Ureter (tissue), 1 donor: ENCODE measurements at regions not wholly inside any gene's neighbourhood (a gene's known extent, or its start where the extent isn't known, plus 50 kb on each side); places are given as distances from the start of the nearest gene placed in this dataset.

Experiments
- DNase-seq: peaks from one replicate; pipeline ENCODE4 v3.0.0-alpha.2; 2020; ENCODE audit warnings: low spot score
- donor health status: DM: yes; HTN: yes; CAD: no.

DNA sequence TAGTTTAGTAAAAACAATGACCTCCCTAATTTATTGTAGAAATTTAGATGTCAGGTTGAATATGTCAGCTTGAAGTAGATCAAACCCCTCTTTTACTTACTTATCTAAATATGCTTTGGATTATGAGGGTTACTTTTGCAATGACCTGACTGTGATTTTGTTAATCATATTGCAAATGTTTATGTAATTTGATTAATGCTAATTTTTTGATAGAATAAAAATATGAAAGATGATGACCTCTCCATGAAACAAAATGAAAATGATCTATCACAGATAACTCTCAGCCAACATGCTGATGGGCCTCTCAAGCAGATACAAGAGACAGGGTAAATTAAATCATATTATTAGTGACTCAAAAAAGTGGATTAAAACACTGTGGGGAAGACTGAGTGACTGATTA is 131.0 kb downstream of the CEP57L1 start:
- no peak for DNase-seq

DNA sequence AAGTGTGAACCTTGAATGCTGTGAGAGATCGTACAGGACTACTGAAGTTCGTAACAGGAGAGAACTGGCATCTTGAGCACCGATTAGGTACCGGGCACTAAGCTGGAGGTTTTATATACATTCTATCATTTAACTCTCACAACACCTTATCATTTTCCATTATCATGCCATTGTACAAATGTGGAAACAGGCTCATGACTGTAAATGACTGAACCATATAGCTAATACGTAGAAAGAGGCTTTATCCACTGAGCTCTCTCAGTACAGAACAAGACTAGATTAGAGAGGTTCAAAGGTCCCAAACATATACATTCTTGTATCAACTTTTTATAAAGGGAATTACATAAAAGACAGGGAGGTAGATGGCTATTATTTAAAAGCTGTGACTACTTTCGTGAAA is 130.6 kb downstream of the CEP57L1 start:
- DNase-seq = no peak

DNA sequence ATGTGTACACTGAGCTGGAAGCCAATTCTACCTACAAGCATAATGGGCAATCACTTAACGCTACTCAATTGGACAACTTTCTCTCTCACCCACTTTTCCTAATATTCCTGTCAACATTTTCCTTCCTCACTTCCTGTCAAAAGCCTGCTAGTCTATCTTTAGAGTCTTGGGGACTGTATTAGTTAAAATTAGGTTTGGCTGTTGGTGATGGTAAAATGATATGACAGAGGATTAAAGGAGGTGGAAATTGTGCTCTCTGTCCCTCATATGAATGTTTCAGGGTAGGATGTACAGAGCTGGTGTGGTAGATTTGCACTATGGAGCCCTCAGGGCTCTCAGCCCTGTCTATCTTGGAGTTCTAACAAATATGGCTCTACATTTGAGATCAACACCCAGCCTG is 129.7 kb downstream of the CEP57L1 start:
- DNase-seq = no peak

DNA sequence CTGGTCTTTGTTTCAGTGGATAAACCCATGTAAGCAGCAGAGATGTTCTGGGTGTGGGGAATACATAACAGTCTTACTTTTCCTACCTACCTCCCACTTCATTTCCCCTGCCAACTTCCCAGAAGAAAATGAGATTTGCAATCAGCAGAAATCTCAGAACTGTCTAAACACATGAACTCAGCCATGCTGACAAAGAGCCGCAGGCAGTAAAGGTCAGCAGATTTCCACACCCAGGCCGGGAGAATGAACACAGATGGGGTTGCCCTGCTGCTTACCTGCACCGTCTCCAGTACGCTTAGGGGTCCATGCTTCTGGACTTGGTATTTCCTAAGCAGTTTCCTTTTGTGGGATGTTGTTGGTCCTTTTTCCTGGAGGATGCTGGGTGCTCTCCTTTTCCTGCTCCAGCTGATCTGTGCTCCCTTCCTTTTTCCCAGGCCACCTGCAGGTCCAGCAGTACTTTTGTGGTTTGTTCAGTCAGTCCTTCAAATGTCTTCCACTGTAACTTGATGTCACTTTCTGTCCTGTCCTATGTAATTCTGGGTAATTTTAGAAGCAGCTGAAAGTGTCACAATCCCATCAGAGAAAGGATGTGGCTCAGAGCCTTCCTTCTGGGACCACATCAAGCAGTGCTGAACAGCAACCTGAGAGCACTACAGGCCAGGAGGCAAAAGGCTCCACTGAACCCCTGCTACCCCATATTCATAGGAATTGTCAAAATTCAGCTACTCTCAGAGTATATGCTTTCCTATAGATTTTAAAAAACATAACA is 129.0 kb downstream of the CEP57L1 start:
- DNase-seq = no peak

DNA sequence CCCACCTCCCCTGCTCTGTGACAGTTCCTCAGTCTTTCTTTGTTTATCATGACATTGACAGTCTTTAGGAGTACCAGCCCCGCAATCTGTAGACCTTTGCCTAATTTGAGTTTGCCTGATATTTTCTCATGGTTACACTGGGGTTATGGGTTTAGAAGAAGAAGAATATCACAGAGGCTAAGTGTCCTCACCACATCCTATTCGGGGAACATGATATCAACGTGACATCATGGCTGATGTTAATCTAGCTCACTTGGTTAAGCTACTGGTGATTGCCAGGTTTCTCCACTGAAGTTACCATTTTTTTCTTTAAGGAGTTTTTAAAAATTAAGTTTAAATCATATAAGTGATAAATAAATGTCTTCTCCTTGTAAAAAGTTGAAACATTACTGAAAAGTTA is 127.5 kb downstream of the CEP57L1 start:
- no peak for DNase-seq

DNA sequence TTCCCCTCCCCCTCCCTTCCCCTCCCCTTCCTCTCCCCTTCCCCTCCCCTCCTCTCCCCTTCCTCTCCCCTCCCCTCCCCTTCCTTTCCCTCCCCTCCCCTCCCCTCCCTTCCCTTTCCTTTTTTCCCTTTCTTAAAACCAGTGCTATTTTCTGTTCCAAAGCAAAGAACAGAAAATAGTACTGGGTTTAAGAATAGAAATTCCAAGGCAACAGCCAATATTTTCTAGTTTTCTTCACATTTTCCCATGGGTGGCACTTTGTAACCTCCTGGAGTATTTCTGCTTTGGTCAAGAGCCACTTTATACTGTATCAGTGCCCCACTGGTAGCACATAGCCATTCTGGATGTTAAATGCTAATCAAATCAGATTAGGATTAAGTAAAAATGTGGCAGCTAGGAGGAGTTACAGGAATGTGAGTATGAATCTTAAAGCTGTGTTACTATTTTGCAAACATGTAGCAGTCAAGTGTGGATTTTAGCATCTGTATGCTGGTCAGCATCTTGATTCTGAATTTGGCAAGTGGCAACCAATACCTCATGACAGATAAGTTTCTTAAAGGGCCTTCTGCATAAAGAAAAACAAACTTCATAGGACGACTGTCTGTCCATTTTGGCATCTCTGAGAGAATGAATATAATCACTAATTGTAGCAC is 126.4 kb downstream of the CEP57L1 start:
- DNase-seq = no peak
